IMR-90 (cell line): ENCODE measurements at regions not wholly inside any gene's neighbourhood (a gene's known extent, or its start where the extent isn't known, plus 50 kb on each side); places are given as distances from the start of the nearest gene placed in this dataset.

ENCODE experiments used
- ATAC-seq: fragments of 200-7000 bp; cut with Tn5 transposase; 2 replicates; pipeline ENCODE4 v1.9.1; 2020; ENCODE audit warnings: low read depth, mild to moderate bottlenecking, moderate library complexity
- BruUV-seq: library from RNA; stranded (reverse); fragments of 400-500 nt; replicated peaks from 2 replicates; lab custom pipeline; 2021; lab: Mats Ljungman, UMichigan
- CTCF ChIA-PET: fragments of 300-600 bp; formaldehyde crosslinking; extraction: SDS; loops from one replicate; lab custom pipeline; 2021; ENCODE audit warnings: antibody characterized with exemption; lab: Yijun Ruan, JAX
- POLR2A ChIA-PET: fragments of 300-600 bp; sonication (Branson Sonifier 250); formaldehyde crosslinking; loops from one replicate; lab custom pipeline; 2022; ENCODE audit warnings: antibody characterized with exemption; ENCODE audit not compliant: unreplicated experiment; lab: Charles Lee
- DNase-seq: peaks from one replicate; pipeline ENCODE4 v3.0.0; 2013
- H2AFZ ChIP-seq: replicated peaks from 2 replicates; pipeline ENCODE3; 2013; ENCODE audit warnings: low read length, mild to moderate bottlenecking; ENCODE audit not compliant: poor library complexity
- H2AK5ac ChIP-seq: 2 replicates; pipeline ENCODE4 v1.6.1; 2013; ENCODE audit warnings: low read depth, low read length, inconsistent platforms
- H2AK9ac ChIP-seq: replicated peaks from 2 replicates; pipeline ENCODE3; 2013; ENCODE audit warnings: mild to moderate bottlenecking, low read depth, low read length, moderate library complexity; ENCODE audit not compliant: poor library complexity
- H2BK120ac ChIP-seq: 2 replicates; pipeline ENCODE4 v1.6.1; 2013; ENCODE audit warnings: low read depth, low read length, inconsistent platforms
- H2BK15ac ChIP-seq: 3 replicates; pipeline ENCODE4 v1.6.1; 2013; ENCODE audit warnings: low read depth, low read length, inconsistent platforms
- H2BK20ac ChIP-seq: 2 replicates; pipeline ENCODE4 v1.6.1; 2013; ENCODE audit warnings: low read depth, mild to moderate bottlenecking, inconsistent platforms, low read length, moderate library complexity
- H2BK5ac ChIP-seq: 2 replicates; pipeline ENCODE4 v1.6.1; 2013; ENCODE audit warnings: mild to moderate bottlenecking, low read depth, low read length, inconsistent platforms; ENCODE audit not compliant: poor library complexity, severe bottlenecking
- H3K14ac ChIP-seq: replicated peaks from 2 replicates; pipeline ENCODE4 v1.6.1; 2013; ENCODE audit warnings: low read depth, low read length, inconsistent platforms
- H3K18ac ChIP-seq: 2 replicates; pipeline ENCODE4 v1.6.1; 2013; ENCODE audit warnings: low read depth, low read length, control low read depth
- H3K23ac ChIP-seq: 2 replicates; pipeline ENCODE4 v1.6.1; 2013; ENCODE audit warnings: low read depth, low read length, inconsistent platforms
- H3K27ac ChIP-seq: 2 replicates; pipeline ENCODE4 v1.5.1; 2013; ENCODE audit warnings: mild to moderate bottlenecking, control low read depth, low read length; ENCODE audit not compliant: insufficient read depth
- H3K27me3 ChIP-seq: 2 replicates; pipeline ENCODE4 v1.6.1; 2013; ENCODE audit warnings: low read length; ENCODE audit not compliant: control insufficient read depth, insufficient read depth
- H3K36me3 ChIP-seq: 2 replicates; pipeline ENCODE4 v1.6.1; 2013; ENCODE audit warnings: low read length, mixed read lengths; ENCODE audit not compliant: control insufficient read depth, insufficient read depth
- H3K4ac ChIP-seq: 2 replicates; pipeline ENCODE4 v1.6.1; 2013; ENCODE audit warnings: low read depth, low read length, inconsistent platforms
- H3K4me1 ChIP-seq: 2 replicates; pipeline ENCODE4 v1.6.1; 2013; ENCODE audit warnings: low read length, mixed read lengths; ENCODE audit not compliant: control insufficient read depth, insufficient read depth
- H3K4me2 ChIP-seq: 2 replicates; pipeline ENCODE4 v1.6.1; 2013; ENCODE audit warnings: low read depth, mild to moderate bottlenecking, control low read depth, low read length, moderate library complexity
- H3K4me3 ChIP-seq: 2 replicates; pipeline ENCODE4 v1.5.1; 2013; ENCODE audit warnings: low read depth, mild to moderate bottlenecking, control low read depth, low read length, moderate library complexity; ENCODE audit not compliant: insufficient read depth
- H3K56ac ChIP-seq: 2 replicates; pipeline ENCODE4 v1.6.1; 2013; ENCODE audit warnings: low read length, inconsistent platforms; ENCODE audit not compliant: insufficient read depth; ENCODE audit errors: extremely low read depth
- H3K79me1 ChIP-seq, 2 experiments: 2 replicates each; pipeline ENCODE4 v1.6.1; 2013; ENCODE audit warnings: low read length in 2 of 2, inconsistent platforms in 1 of 2, low read depth in 1 of 2
- H3K9ac ChIP-seq: 2 replicates; pipeline ENCODE4 v1.6.1; 2013; ENCODE audit warnings: low read depth, low read length, control low read depth
- H3K9me1 ChIP-seq: 2 replicates; pipeline ENCODE4 v1.6.1; 2013; ENCODE audit warnings: low read length, inconsistent platforms; ENCODE audit not compliant: insufficient read depth
- H3K9me3 ChIP-seq: 2 replicates; pipeline ENCODE4 v1.6.1; 2013; ENCODE audit warnings: low read length; ENCODE audit not compliant: control insufficient read depth, insufficient read depth
- H4K20me1 ChIP-seq: 2 replicates; pipeline ENCODE4 v1.6.1; 2013; ENCODE audit warnings: low read length, inconsistent platforms; ENCODE audit not compliant: insufficient read depth
- H4K5ac ChIP-seq: 2 replicates; pipeline ENCODE4 v1.6.1; 2013; ENCODE audit warnings: mild to moderate bottlenecking, low read depth, low read length, control low read depth
- H4K8ac ChIP-seq, 2 experiments: 2 replicates each; pipeline ENCODE4 v1.6.1; 2013; ENCODE audit warnings: low read depth in 2 of 2, low read length in 2 of 2, control low read depth in 1 of 2, inconsistent platforms in 1 of 2
- H4K91ac ChIP-seq: 2 replicates; pipeline ENCODE4 v1.6.1; 2013; ENCODE audit warnings: low read depth, low read length, inconsistent platforms; ENCODE audit not compliant: insufficient read depth
- BHLHE40 ChIP-seq: fragments of 150-350 bp; IDR thresholded peaks from 2 replicates; pipeline ENCODE4 v1.6.1; 2016; ENCODE audit warnings: mild to moderate bottlenecking, low read depth, low read length
- FOS ChIP-seq: fragments of 150-350 bp; IDR thresholded peaks from 2 replicates; pipeline ENCODE4 v1.6.1; 2016; ENCODE audit warnings: low read depth, low read length
- WGBS, 2 experiments: methylation state at CpG; one replicate each; pipeline versions ENCODE4 v1.1.5 to v1.1.7; 2013; ENCODE audit warnings: missing lambda C conversion rate in 2 of 2; ENCODE audit not compliant: insufficient read length in 1 of 2; ENCODE audit errors: extremely low coverage in 2 of 2; 5-methylcytosine and 5-hydroxymethylcytosine counted together
- dilution Hi-C: fragments of 300-500 bp; cut with HindIII; formaldehyde crosslinking; loops from one replicate; pipeline ENCODE4 v1.14.3; 2018; ENCODE audit warnings: low sequenced_read_pairs; ENCODE audit not compliant: unreplicated experiment
- in situ Hi-C: fragments of 300-500 bp; cut with MboI; formaldehyde crosslinking; loops from 3 replicates; pipeline ENCODE4 v1.14.3; 2019; ENCODE audit warnings: low sequenced_read_pairs, inconsistent platforms, mixed read lengths
- intact Hi-C: fragments of 100-400 bp; cut with micrococcal nuclease; formaldehyde crosslinking; loops from 2 replicates; pipeline ENCODE4 v1.10.0; 2022

DNA sequence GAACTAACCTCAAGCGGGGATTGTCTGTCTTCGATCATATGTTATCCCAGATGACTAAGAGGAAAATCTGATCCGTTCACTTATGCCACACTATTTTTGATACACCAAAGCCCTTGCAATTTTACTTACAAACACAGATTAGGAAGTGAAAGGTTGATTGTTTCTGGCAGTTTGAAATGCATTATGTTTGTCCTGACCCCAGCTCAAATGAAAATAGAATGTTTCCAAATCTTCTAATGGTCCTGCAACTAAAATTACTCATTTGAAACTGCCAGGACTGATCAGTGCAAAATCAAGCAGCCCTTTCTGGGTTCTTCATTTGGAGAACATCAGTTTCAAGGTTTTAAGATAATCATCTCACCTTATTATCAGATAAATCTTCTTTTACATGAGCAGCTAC is 696.7 kb upstream of the WWC1 start:
- intact Hi-C loops: no loop called here
- no peak overlapping the region for H3K23ac ChIP-seq
- no peak overlapping the region for H3K4ac ChIP-seq
- H2BK120ac ChIP-seq: no peak overlapping the region
- no peak overlapping the region for H2BK15ac ChIP-seq
- ChIA-PET POLR2A (interaction anchor here (0.6 kb wide), 1 partner anchor 10 kb away, joined by 7 read pairs; no protein-coding TSS in a partner anchor), CTCF (no interaction called here)
- ATAC-seq (no peak), DNase-seq (no peak)
- H2BK20ac ChIP-seq: no peak overlapping the region
- H3K9ac ChIP-seq: no peak overlapping the region
- no peak overlapping the region for H3K27ac ChIP-seq
- no peaks in the 10 kb centered on the region for H3K27me3 ChIP-seq
- no peaks in the 10 kb centered on the region for H3K36me3 ChIP-seq
- no peaks in the 10 kb centered on the region for H4K20me1 ChIP-seq
- no peak overlapping the region for H3K18ac ChIP-seq
- BruUV-seq: no TSS peak
- no peak overlapping the region for H3K4me3 ChIP-seq
- H4K5ac ChIP-seq: no peak overlapping the region
- H4K8ac ChIP-seq: no peak overlapping the region
- H3K9me3 ChIP-seq: no peaks in the 10 kb centered on the region
- in situ Hi-C loops: no loop called here
- no peak overlapping the region for H3K4me2 ChIP-seq
- H2AFZ ChIP-seq: no peak overlapping the region
- H4K91ac ChIP-seq: no peak overlapping the region
- H3K56ac ChIP-seq: no peak overlapping the region
- no peaks in the 10 kb centered on the region for H3K4me1 ChIP-seq
- H3K9me1 ChIP-seq: no peaks in the 10 kb centered on the region
- no peak overlapping the region for H2BK5ac ChIP-seq
- H3K14ac ChIP-seq: no peak overlapping the region
- TF ChIP-seq FOS (no peak), BHLHE40 (no peak)
- WGBS, 2 experiments: no CpG with 5 or more reads among the region's 3 CpGs
- H3K79me1 ChIP-seq: no peaks in the 10 kb centered on the region
- dilution Hi-C loops: no loop called here
- no peak overlapping the region for H2AK9ac ChIP-seq
- H2AK5ac ChIP-seq: no peak overlapping the region
